ENCODE measurements at regions not wholly inside any gene's neighbourhood (a gene's known extent, or its start where the extent isn't known, plus 50 kb on each side); places are given as distances from the start of the nearest gene placed in this dataset.

GRCh38 chr12:4135919-4136605 lies 137.5 kb upstream of the CCND2 start:
- H3K27ac ChIP-seq (ENCODE audit: low read length) = peak overlapping the region; percentile 44
- peaks cover 3% of the 10 kb centered on the region for H3K9me3 ChIP-seq (ENCODE audit: control insufficient read depth, low read depth, low read length)
- no CpG with 5 or more reads among the region's 12 CpGs for WGBS (ENCODE audit: insufficient coverage, low lambda C conversion rate)
- H3K4me1 ChIP-seq (ENCODE audit: control insufficient read depth, insufficient read depth, low read length) = no peaks in the 10 kb centered on the region
- H3K27me3 ChIP-seq (ENCODE audit: control insufficient read depth, insufficient read depth, low read length) = no peaks in the 10 kb centered on the region
- no peaks in the 10 kb centered on the region for H3K36me3 ChIP-seq (ENCODE audit: control insufficient read depth, insufficient read depth, low read length)
- no peak overlapping the region for H3K4me3 ChIP-seq (ENCODE audit: low read length)
- DNase-seq = peak in 1 of 2 donors; percentile 35

GRCh38 chr12:4134448-4135263 lies 138.9 kb upstream of the CCND2 start:
- DNase-seq = peak in 1 of 2 donors; percentile 56
- Histone ChIP-seq H3K27ac (ENCODE audit: low read length) (peak overlapping the region; percentile 43), H3K36me3 (ENCODE audit: control insufficient read depth, insufficient read depth, low read length) (no peaks in the 10 kb centered on the region), H3K4me1 (ENCODE audit: control insufficient read depth, insufficient read depth, low read length) (no peaks in the 10 kb centered on the region), H3K4me3 (ENCODE audit: low read length) (no peak overlapping the region), H3K9me3 (ENCODE audit: control insufficient read depth, low read depth, low read length) (peaks cover 3% of the 10 kb centered on the region), H3K27me3 (ENCODE audit: control insufficient read depth, insufficient read depth, low read length) (no peaks in the 10 kb centered on the region)
- no CpG with 5 or more reads among the region's 12 CpGs for WGBS (ENCODE audit: insufficient coverage, low lambda C conversion rate)

GRCh38 chr12:4133636-4134447 lies 139.7 kb upstream of the CCND2 start:
- 87% methylated on average over 6 of the region's 15 CpGs for WGBS (ENCODE audit: insufficient coverage, low lambda C conversion rate)
- H3K36me3 ChIP-seq (ENCODE audit: control insufficient read depth, insufficient read depth, low read length) = no peaks in the 10 kb centered on the region
- no peaks in the 10 kb centered on the region for H3K27me3 ChIP-seq (ENCODE audit: control insufficient read depth, insufficient read depth, low read length)
- peaks cover 3% of the 10 kb centered on the region for H3K9me3 ChIP-seq (ENCODE audit: control insufficient read depth, low read depth, low read length)
- peak overlapping the region; percentile 43 for H3K27ac ChIP-seq (ENCODE audit: low read length)
- DNase-seq = peak in 1 of 2 donors; percentile 33
- H3K4me3 ChIP-seq (ENCODE audit: low read length) = no peak overlapping the region
- no peaks in the 10 kb centered on the region for H3K4me1 ChIP-seq (ENCODE audit: control insufficient read depth, insufficient read depth, low read length)

GRCh38 chr12:4133029-4133428 lies 140.5 kb upstream of the CCND2 start:
- Histone ChIP-seq H3K27me3 (ENCODE audit: control insufficient read depth, insufficient read depth, low read length) (no peaks in the 10 kb centered on the region), H3K27ac (ENCODE audit: low read length) (no peak overlapping the region), H3K9me3 (ENCODE audit: control insufficient read depth, low read depth, low read length) (peaks cover 3% of the 10 kb centered on the region), H3K36me3 (ENCODE audit: control insufficient read depth, insufficient read depth, low read length) (no peaks in the 10 kb centered on the region), H3K4me1 (ENCODE audit: control insufficient read depth, insufficient read depth, low read length) (no peaks in the 10 kb centered on the region), H3K4me3 (ENCODE audit: low read length) (no peak overlapping the region)
- no peak for DNase-seq
- WGBS (ENCODE audit: insufficient coverage, low lambda C conversion rate) = no CpG with 5 or more reads among the region's 5 CpGs

- WGBS (ENCODE audit: insufficient coverage, low lambda C conversion rate) = no CpG with 5 or more reads among the region's 6 CpGs
- no peak overlapping the region for H3K27ac ChIP-seq (ENCODE audit: low read length)
- H3K4me1 ChIP-seq (ENCODE audit: control insufficient read depth, insufficient read depth, low read length) = peaks cover 22% of the 10 kb centered on the region
- no peak overlapping the region for H3K4me3 ChIP-seq (ENCODE audit: low read length)
- no peaks in the 10 kb centered on the region for H3K36me3 ChIP-seq (ENCODE audit: control insufficient read depth, insufficient read depth, low read length)
- DNase-seq = no peak
- H3K9me3 ChIP-seq (ENCODE audit: control insufficient read depth, low read depth, low read length) = no peaks in the 10 kb centered on the region
- H3K27me3 ChIP-seq (ENCODE audit: control insufficient read depth, insufficient read depth, low read length) = no peaks in the 10 kb centered on the region
Observed at GRCh38 chr12:4121506-4122020, 152.0 kb upstream of the CCND2 start.

- Histone ChIP-seq H3K36me3 (ENCODE audit: control insufficient read depth, insufficient read depth, low read length) (no peaks in the 10 kb centered on the region), H3K9me3 (ENCODE audit: control insufficient read depth, low read depth, low read length) (no peaks in the 10 kb centered on the region), H3K4me3 (ENCODE audit: low read length) (no peak overlapping the region), H3K4me1 (ENCODE audit: control insufficient read depth, insufficient read depth, low read length) (peaks cover 34% of the 10 kb centered on the region), H3K27ac (ENCODE audit: low read length) (no peak overlapping the region), H3K27me3 (ENCODE audit: control insufficient read depth, insufficient read depth, low read length) (no peaks in the 10 kb centered on the region)
- no CpG with 5 or more reads among the region's 5 CpGs for WGBS (ENCODE audit: insufficient coverage, low lambda C conversion rate)
- DNase-seq = no peak
Observed at GRCh38 chr12:4120316-4120917, 153.1 kb upstream of the CCND2 start.

GRCh38 chr12:4119157-4119761 lies 154.3 kb upstream of the CCND2 start:
- Histone ChIP-seq H3K4me3 (ENCODE audit: low read length) (no peak overlapping the region), H3K9me3 (ENCODE audit: control insufficient read depth, low read depth, low read length) (no peaks in the 10 kb centered on the region), H3K27ac (ENCODE audit: low read length) (no peak overlapping the region), H3K4me1 (ENCODE audit: control insufficient read depth, insufficient read depth, low read length) (peaks cover 35% of the 10 kb centered on the region), H3K36me3 (ENCODE audit: control insufficient read depth, insufficient read depth, low read length) (no peaks in the 10 kb centered on the region), H3K27me3 (ENCODE audit: control insufficient read depth, insufficient read depth, low read length) (no peaks in the 10 kb centered on the region)
- no CpG with 5 or more reads among the region's 7 CpGs for WGBS (ENCODE audit: insufficient coverage, low lambda C conversion rate)
- peak in 1 of 2 donors; percentile 46 for DNase-seq

- Histone ChIP-seq H3K36me3 (ENCODE audit: control insufficient read depth, insufficient read depth, low read length) (no peaks in the 10 kb centered on the region), H3K27ac (ENCODE audit: low read length) (peak overlapping the region; percentile 2), H3K27me3 (ENCODE audit: control insufficient read depth, insufficient read depth, low read length) (no peaks in the 10 kb centered on the region), H3K9me3 (ENCODE audit: control insufficient read depth, low read depth, low read length) (no peaks in the 10 kb centered on the region), H3K4me1 (ENCODE audit: control insufficient read depth, insufficient read depth, low read length) (peaks cover 35% of the 10 kb centered on the region), H3K4me3 (ENCODE audit: low read length) (no peak overlapping the region)
- no peak for DNase-seq
- WGBS (ENCODE audit: insufficient coverage, low lambda C conversion rate) = no CpG with 5 or more reads among the region's 7 CpGs
Observed at GRCh38 chr12:4118601-4119156, 154.9 kb upstream of the CCND2 start.

GRCh38 chr12:4118017-4118510 lies 155.5 kb upstream of the CCND2 start:
- H3K9me3 ChIP-seq (ENCODE audit: control insufficient read depth, low read depth, low read length) = no peaks in the 10 kb centered on the region
- WGBS (ENCODE audit: insufficient coverage, low lambda C conversion rate) = 4% methylated on average over 4 of the region's 7 CpGs
- H3K27me3 ChIP-seq (ENCODE audit: control insufficient read depth, insufficient read depth, low read length) = no peaks in the 10 kb centered on the region
- peak; percentile 58 to 76 for DNase-seq
- H3K4me1 ChIP-seq (ENCODE audit: control insufficient read depth, insufficient read depth, low read length) = peaks cover 35% of the 10 kb centered on the region
- H3K36me3 ChIP-seq (ENCODE audit: control insufficient read depth, insufficient read depth, low read length) = no peaks in the 10 kb centered on the region
- peak overlapping the region; percentile 2 for H3K27ac ChIP-seq (ENCODE audit: low read length)
- H3K4me3 ChIP-seq (ENCODE audit: low read length) = no peak overlapping the region
